MM.1S (cell line): ENCODE measurements at regions not wholly inside any gene's neighbourhood (a gene's known extent, or its start where the extent isn't known, plus 50 kb on each side); places are given as distances from the start of the nearest gene placed in this dataset.
A peak's percentile ranks its signal among the peaks of the same experiment; 100 is the strongest.
"Not testable (repeated sequence)": the region's sequence is repeated elsewhere in the genome, so short reads cannot be mapped to it uniquely, and the experiment has no call there.

Experiments
- DNase-seq: peaks from one replicate; pipeline ENCODE4 v3.0.0-alpha.2; 2015
- H2AFZ ChIP-seq: fragments of 300-600 bp; sonication (generic); 2 replicates; pipeline ENCODE4 v1.6.0; 2016; ENCODE audit warnings: antibody characterized with exemption, low read length
- H3F3A ChIP-seq: fragments of 300-600 bp; sonication (generic); 2 replicates; pipeline ENCODE4 v1.6.1; 2016; ENCODE audit warnings: mild to moderate bottlenecking, antibody characterized with exemption, low read length, moderate library complexity, mixed read lengths; ENCODE audit not compliant: insufficient read depth
- H3K27ac ChIP-seq: fragments of 300-600 bp; sonication (generic); 2 replicates; pipeline ENCODE4 v1.5.1; 2016; ENCODE audit warnings: mild to moderate bottlenecking, low read length
- H3K27me3 ChIP-seq: fragments of 300-600 bp; sonication (generic); replicated peaks from 2 replicates; pipeline ENCODE4 v1.6.0; 2016; ENCODE audit warnings: low read length; ENCODE audit not compliant: insufficient read depth
- H3K36me3 ChIP-seq: fragments of 300-600 bp; sonication (generic); replicated peaks from 2 replicates; pipeline ENCODE4 v1.6.1; 2016; ENCODE audit warnings: mild to moderate bottlenecking, low read length, mixed read lengths; ENCODE audit not compliant: insufficient read depth
- H3K4me1 ChIP-seq: fragments of 300-600 bp; sonication (generic); 2 replicates; pipeline ENCODE4 v1.6.1; 2016; ENCODE audit warnings: low read length, mixed read lengths
- H3K4me2 ChIP-seq: fragments of 300-600 bp; sonication (generic); 2 replicates; pipeline ENCODE4 v1.6.0; 2016; ENCODE audit warnings: low read depth, low read length
- H3K4me3 ChIP-seq: fragments of 300-600 bp; sonication (generic); 2 replicates; pipeline ENCODE4 v1.5.1; 2016; ENCODE audit warnings: low read length, mixed read lengths
- H3K79me2 ChIP-seq: fragments of 300-600 bp; sonication (generic); 2 replicates; pipeline ENCODE4 v1.6.1; 2016; ENCODE audit warnings: mixed run types, low read length, mixed read lengths
- H3K9ac ChIP-seq: fragments of 300-600 bp; sonication (generic); 2 replicates; pipeline ENCODE4 v1.6.1; 2016; ENCODE audit warnings: low read length, mixed read lengths
- H3K9me2 ChIP-seq: fragments of 300-600 bp; sonication (generic); replicated peaks from 2 replicates; pipeline ENCODE4 v1.6.1; 2016; ENCODE audit warnings: mild to moderate bottlenecking, low read length, mixed read lengths; ENCODE audit not compliant: insufficient read depth
- H3K9me3 ChIP-seq: fragments of 300-600 bp; sonication (generic); replicated peaks from 2 replicates; pipeline ENCODE4 v1.6.1; 2016; ENCODE audit warnings: mild to moderate bottlenecking, low read length, mixed read lengths; ENCODE audit not compliant: insufficient read depth
- H4K20me1 ChIP-seq: fragments of 300-600 bp; sonication (generic); 2 replicates; pipeline ENCODE4 v1.6.1; 2016; ENCODE audit warnings: mild to moderate bottlenecking, low read length, moderate library complexity, mixed read lengths; ENCODE audit not compliant: insufficient read depth
- EZH2 ChIP-seq: fragments of 300-600 bp; sonication (generic); optimal IDR thresholded peaks from 2 replicates; pipeline ENCODE3; 2017; ENCODE audit warnings: low read depth, mild to moderate bottlenecking, antibody characterized with exemption, low read length, mixed read lengths
- EZH2phosphoT487 ChIP-seq: fragments of 300-600 bp; sonication (generic); IDR thresholded peaks from 2 replicates; pipeline ENCODE4 v1.6.1; 2018; ENCODE audit warnings: antibody characterized with exemption, low read length
- TF ChIP-seq, protein P1 (sequence below): fragments of 300-600 bp; sonication (generic); IDR thresholded peaks from 2 replicates; pipeline ENCODE4 v1.5.1; 2016; ENCODE audit warnings: antibody characterized with exemption, low read length, mixed read lengths

DNA sequence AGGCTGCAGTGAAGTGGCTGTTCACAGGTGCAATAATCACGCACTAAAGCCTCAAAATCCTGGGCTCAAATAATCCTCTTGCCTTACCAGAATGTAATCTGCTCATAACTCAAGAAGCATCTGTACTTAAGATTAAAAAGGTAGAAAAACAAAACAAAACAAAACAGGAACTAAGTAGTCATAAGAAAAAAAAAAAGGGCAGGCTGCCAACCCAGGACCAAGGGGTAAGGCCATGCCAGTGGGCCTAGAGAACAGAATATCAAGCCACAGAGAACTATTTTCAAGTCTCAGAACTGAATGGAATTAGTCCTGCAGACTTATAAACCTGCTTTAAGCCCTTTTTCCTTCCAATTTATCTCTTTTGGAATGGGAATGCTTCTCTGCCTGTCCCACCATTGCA, 64.8 kb upstream of the TBC1D3K start:
- H4K20me1 ChIP-seq: no peaks in the 10 kb centered on the region
- H3F3A ChIP-seq: no peaks in the 10 kb centered on the region
- H3K9ac ChIP-seq: no peak overlapping the region
- no peak overlapping the region for H3K4me2 ChIP-seq
- H3K9me3 ChIP-seq: no peaks in the 10 kb centered on the region
- DNase-seq: no peak
- no peaks in the 10 kb centered on the region for H3K36me3 ChIP-seq
- H3K9me2 ChIP-seq: no peaks in the 10 kb centered on the region
- TF ChIP-seq EZH2: no peak
- TF ChIP-seq EZH2phosphoT487: no peak
- TF ChIP-seq, protein P1, sequence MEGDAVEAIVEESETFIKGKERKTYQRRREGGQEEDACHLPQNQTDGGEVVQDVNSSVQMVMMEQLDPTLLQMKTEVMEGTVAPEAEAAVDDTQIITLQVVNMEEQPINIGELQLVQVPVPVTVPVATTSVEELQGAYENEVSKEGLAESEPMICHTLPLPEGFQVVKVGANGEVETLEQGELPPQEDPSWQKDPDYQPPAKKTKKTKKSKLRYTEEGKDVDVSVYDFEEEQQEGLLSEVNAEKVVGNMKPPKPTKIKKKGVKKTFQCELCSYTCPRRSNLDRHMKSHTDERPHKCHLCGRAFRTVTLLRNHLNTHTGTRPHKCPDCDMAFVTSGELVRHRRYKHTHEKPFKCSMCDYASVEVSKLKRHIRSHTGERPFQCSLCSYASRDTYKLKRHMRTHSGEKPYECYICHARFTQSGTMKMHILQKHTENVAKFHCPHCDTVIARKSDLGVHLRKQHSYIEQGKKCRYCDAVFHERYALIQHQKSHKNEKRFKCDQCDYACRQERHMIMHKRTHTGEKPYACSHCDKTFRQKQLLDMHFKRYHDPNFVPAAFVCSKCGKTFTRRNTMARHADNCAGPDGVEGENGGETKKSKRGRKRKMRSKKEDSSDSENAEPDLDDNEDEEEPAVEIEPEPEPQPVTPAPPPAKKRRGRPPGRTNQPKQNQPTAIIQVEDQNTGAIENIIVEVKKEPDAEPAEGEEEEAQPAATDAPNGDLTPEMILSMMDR: no peak
- no peaks in the 10 kb centered on the region for H3K27me3 ChIP-seq
- no peaks in the 10 kb centered on the region for H3K4me1 ChIP-seq
- H3K27ac ChIP-seq: no peak overlapping the region
- no peak overlapping the region for H3K4me3 ChIP-seq
- no peak overlapping the region for H2AFZ ChIP-seq
- no peaks in the 10 kb centered on the region for H3K79me2 ChIP-seq

DNA sequence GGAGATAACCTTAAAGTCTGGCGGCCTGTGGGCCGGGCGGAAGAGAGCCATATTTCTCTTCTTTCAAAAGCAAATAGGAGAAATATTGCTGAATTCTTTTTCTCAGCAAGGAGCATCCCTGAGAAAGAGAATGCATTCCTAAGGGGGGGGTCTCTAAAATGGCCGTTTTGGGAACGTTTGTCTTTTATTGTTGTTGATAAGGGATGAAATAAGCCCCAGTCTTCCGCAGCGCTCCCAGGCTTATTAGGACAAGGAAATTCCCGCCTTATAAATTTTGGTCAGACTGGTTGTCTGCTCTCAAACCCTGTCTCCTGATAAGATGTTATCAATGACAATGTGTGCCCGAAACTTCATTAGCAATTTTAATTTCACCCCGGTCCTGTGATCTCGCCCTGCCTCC, 65.8 kb upstream of the TBC1D3K start:
- H3K27me3 ChIP-seq, H3K36me3 ChIP-seq, H4K20me1 ChIP-seq, H2AFZ ChIP-seq, H3K9ac ChIP-seq, H3F3A ChIP-seq, H3K79me2 ChIP-seq, H3K4me2 ChIP-seq, DNase-seq, H3K27ac ChIP-seq, H3K9me3 ChIP-seq, H3K9me2 ChIP-seq, H3K4me3 ChIP-seq, H3K4me1 ChIP-seq: not testable (repeated sequence)

- Histone ChIP-seq H3K4me3 (no peak overlapping the region), H3K9me3 (no peaks in the 10 kb centered on the region), H2AFZ (no peak overlapping the region), H3K27ac (no peak overlapping the region), H3K4me1 (no peaks in the 10 kb centered on the region), H4K20me1 (no peaks in the 10 kb centered on the region), H3K4me2 (no peak overlapping the region), H3K79me2 (no peaks in the 10 kb centered on the region), H3K27me3 (no peaks in the 10 kb centered on the region), H3K9ac (no peak overlapping the region), H3F3A (no peaks in the 10 kb centered on the region), H3K9me2 (no peaks in the 10 kb centered on the region), H3K36me3 (no peaks in the 10 kb centered on the region)
- no peak for TF ChIP-seq EZH2
- TF ChIP-seq, protein P1: no peak
- TF ChIP-seq EZH2phosphoT487: no peak
- DNase-seq: no peak
These were observed 68.0 kb upstream of the TBC1D3K start for GRCh38 chr17:37856245-37856644.

DNA sequence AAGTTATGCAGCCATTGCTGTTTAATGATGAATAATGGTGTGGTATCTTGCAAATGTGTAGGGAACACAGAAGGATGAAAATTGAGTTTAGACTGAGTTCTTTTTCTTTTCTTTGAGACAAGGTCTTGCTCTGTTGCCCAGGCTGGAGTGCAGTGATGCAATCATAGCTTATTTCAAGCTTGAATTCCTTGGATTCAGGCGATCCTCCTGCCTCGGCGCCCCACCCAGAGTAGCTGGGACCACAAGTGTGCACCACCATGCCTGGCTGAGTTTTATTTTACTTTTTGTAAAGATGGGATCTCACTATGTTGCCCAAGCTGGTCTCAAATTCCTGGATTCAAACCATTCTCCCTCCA, 74.6 kb upstream of the TBC1D3K start:
- no peak overlapping the region for H2AFZ ChIP-seq
- no peaks in the 10 kb centered on the region for H3K27me3 ChIP-seq
- H3K4me3 ChIP-seq: no peak overlapping the region
- H3K4me2 ChIP-seq: no peak overlapping the region
- H3K79me2 ChIP-seq: no peaks in the 10 kb centered on the region
- no peaks in the 10 kb centered on the region for H3K36me3 ChIP-seq
- H3F3A ChIP-seq: no peaks in the 10 kb centered on the region
- H3K9me2 ChIP-seq: no peaks in the 10 kb centered on the region
- peaks cover 16% of the 10 kb centered on the region for H3K4me1 ChIP-seq
- H3K9me3 ChIP-seq: no peaks in the 10 kb centered on the region
- DNase-seq: no peak
- 0 out of 2 replicates have a peak overlapping the region, but pooled peaks have one; percentile 23 for H3K27ac ChIP-seq
- no peaks in the 10 kb centered on the region for H4K20me1 ChIP-seq
- TF ChIP-seq EZH2phosphoT487 (no peak), EZH2 (no peak)
- TF ChIP-seq, protein P1: no peak
- H3K9ac ChIP-seq: no peak overlapping the region
